K562 (cell line): ENCODE measurements at regions not wholly inside any gene's neighbourhood (a gene's known extent, or its start where the extent isn't known, plus 50 kb on each side); places are given as distances from the start of the nearest gene placed in this dataset.

ENCODE experiments used
- ATAC-seq: fragments of 200-7000 bp; cut with Tn5 transposase; 3 replicates; pipeline ENCODE4 v1.9.1; 2020; ENCODE audit warnings: moderate library complexity
- BruUV-seq: library from RNA; stranded (reverse); fragments of 400-500 nt; replicated peaks from 2 replicates; lab custom pipeline; 2021; lab: Mats Ljungman, UMichigan
- CTCF ChIA-PET: fragments of 300-600 bp; formaldehyde crosslinking; extraction: SDS; loops from one replicate; lab custom pipeline; 2021; ENCODE audit warnings: low intra/inter-chr PET ratio; lab: Yijun Ruan, JAX
- POLR2A ChIA-PET: fragments of 300-600, 350-650 bp; sonication (Branson Sonifier 250); formaldehyde crosslinking; extraction: SDS; loops from one replicate; lab custom pipeline; 2021; ENCODE audit warnings: antibody characterized with exemption, inconsistent platforms; lab: Yijun Ruan, JAX
- DNase-seq, 4 experiments: peaks; one replicate each; pipeline versions ENCODE4 v3.0.0 to v3.0.0-alpha.2; 2011 to 2018; ENCODE audit warnings: low spot score in 3 of 4, mixed read lengths in 3 of 4; ENCODE audit errors: extremely low read depth in 1 of 4
- FAIRE-seq: peaks from 2 replicates; lab custom pipeline; 2011; peaks lifted over from hg19 to GRCh38; lab: Jason Lieb, UNC
- H2AFZ ChIP-seq: 2 replicates; pipeline ENCODE4 v1.6.0; 2011; ENCODE audit warnings: low read depth, low read length, control low read depth, inconsistent platforms
- H3K27ac ChIP-seq: fragments of 200-600 bp; 3 replicates; pipeline ENCODE4 v1.8.0; 2011; ENCODE audit warnings: low read depth, mild to moderate bottlenecking, control low read depth, inconsistent platforms, low read length, moderate library complexity, mixed read lengths; ENCODE audit errors: extremely low read depth
- H3K27me3 ChIP-seq, 2 experiments: fragments of 300-600 bp in 1 of 2; 2 replicates in 1 of 2; 3 replicates in 1 of 2; pipeline versions ENCODE4 v1.6.0 to v1.8.0; 2011; ENCODE audit warnings: inconsistent platforms in 2 of 2, low read length in 2 of 2, mild to moderate bottlenecking in 1 of 2, mixed read lengths in 1 of 2, moderate library complexity in 1 of 2; ENCODE audit not compliant: control insufficient read depth in 2 of 2, insufficient read depth in 2 of 2
- H3K36me3 ChIP-seq: fragments of 300-600 bp; 3 replicates; pipeline ENCODE4 v1.8.0; 2011; ENCODE audit warnings: mild to moderate bottlenecking, low read length, inconsistent platforms; ENCODE audit not compliant: control insufficient read depth, insufficient read depth
- H3K4me1 ChIP-seq, 2 experiments: fragments of 200-600 bp in 1 of 2; replicated peaks in 1 of 2; 2 replicates in 1 of 2; 3 replicates in 1 of 2; pipeline versions ENCODE4 v1.5.1 to v1.8.0; 2011; ENCODE audit warnings: inconsistent platforms in 2 of 2, low read length in 2 of 2, mild to moderate bottlenecking in 1 of 2, mixed read lengths in 1 of 2, moderate library complexity in 1 of 2; ENCODE audit not compliant: control insufficient read depth in 2 of 2, insufficient read depth in 2 of 2
- H3K4me2 ChIP-seq: 2 replicates; pipeline ENCODE4 v1.6.1; 2011; ENCODE audit warnings: low read length, control low read depth, inconsistent platforms, mixed read lengths; ENCODE audit not compliant: insufficient read depth
- H3K4me3 ChIP-seq: fragments of 200-600 bp; sonication (generic), shearing (Covaris generic); 2 replicates; pipeline ENCODE4 v1.5.1; 2016; ENCODE audit warnings: control low read depth, inconsistent platforms
- H3K79me2 ChIP-seq: fragments of 200-600 bp; 3 replicates; pipeline ENCODE4 v1.8.0; 2011; ENCODE audit warnings: low read length, inconsistent platforms; ENCODE audit not compliant: control insufficient read depth, insufficient read depth
- H3K9ac ChIP-seq, 2 experiments: 2 replicates each; pipeline versions ENCODE4 v1.6.0 to v1.6.1; 2011; ENCODE audit warnings: low read depth in 2 of 2, low read length in 2 of 2, control low read depth in 1 of 2, inconsistent platforms in 1 of 2, mild to moderate bottlenecking in 1 of 2, mixed read lengths in 1 of 2; ENCODE audit not compliant: insufficient read depth in 1 of 2
- H3K9me1 ChIP-seq: one replicate; pipeline ENCODE4 v1.6.0; 2011; ENCODE audit warnings: inconsistent platforms, mild to moderate bottlenecking, low read length, moderate library complexity; ENCODE audit not compliant: control insufficient read depth, insufficient read depth
- H3K9me3 ChIP-seq: replicated peaks from 2 replicates; pipeline ENCODE4 v1.5.1; 2011; ENCODE audit warnings: low read depth, low read length, inconsistent platforms; ENCODE audit not compliant: control insufficient read depth, insufficient read depth
- H4K20me1 ChIP-seq: replicated peaks from 2 replicates; pipeline ENCODE4 v1.6.1; 2011; ENCODE audit warnings: low read length, inconsistent platforms, mixed read lengths; ENCODE audit not compliant: control insufficient read depth, insufficient read depth
- SLC30A9 ChIP-seq: fragments of 250-450 bp; sonication (Bioruptor Pico); IDR thresholded peaks from 2 replicates; pipeline ENCODE4 v1.8.0; 2022; ENCODE audit warnings: mild to moderate bottlenecking, moderate library complexity
- STAT5A ChIP-seq: IDR thresholded peaks from 2 replicates; pipeline ENCODE4 v1.6.1; 2012; ENCODE audit warnings: low read length, inconsistent platforms, borderline replicate concordance
- STAT5B ChIP-seq: fragments of 250-450 bp; sonication (Bioruptor Pico); IDR thresholded peaks from 2 replicates; pipeline ENCODE4 v1.8.0; 2021; ENCODE audit warnings: mild to moderate bottlenecking, inconsistent platforms
- ZNF146 ChIP-seq: IDR thresholded peaks from one replicate; pipeline ENCODE4 v1.6.1; 2018; ENCODE audit warnings: missing compliant biosample characterization; ENCODE audit not compliant: unreplicated experiment
- ZNF75A ChIP-seq: fragments of 450-650 bp; formaldehyde crosslinking; IDR thresholded peaks from 2 replicates; pipeline ENCODE4 v1.4.0; 2020; ENCODE audit warnings: mild to moderate bottlenecking
- WGBS: fragments of 100-300 bp; shearing (Covaris generic); methylation state at CpG from one replicate; pipeline ENCODE4 v1.1.6; 2016; ENCODE audit warnings: low coverage, mixed read lengths; ENCODE audit not compliant: insufficient coverage; ENCODE audit errors: missing lambda C conversion rate; 5-methylcytosine and 5-hydroxymethylcytosine counted together
- in situ Hi-C: fragments of 300-500 bp; cut with MboI; formaldehyde crosslinking; loops from 4 replicates; pipeline ENCODE4 v1.15.0; 2018; ENCODE audit warnings: inconsistent platforms, mixed read lengths
- intact Hi-C: fragments of 100-400 bp; cut with micrococcal nuclease; formaldehyde crosslinking; loops from 2 replicates; pipeline ENCODE4 v1.14.2; 2022
- TF ChIP-seq, protein P1 (sequence below), 2 experiments: IDR thresholded peaks; 2 replicates each; pipeline ENCODE4 v1.6.1; 2012; ENCODE audit warnings: improper control_type of control experiment in 2 of 2, low read depth in 2 of 2, low read length in 2 of 2, borderline replicate concordance in 1 of 2
- TF ChIP-seq, protein P2 (sequence below): IDR thresholded peaks from 2 replicates; pipeline ENCODE4 v1.6.1; 2012; ENCODE audit warnings: low read depth, low read length, improper control_type of control experiment, borderline replicate concordance

DNA sequence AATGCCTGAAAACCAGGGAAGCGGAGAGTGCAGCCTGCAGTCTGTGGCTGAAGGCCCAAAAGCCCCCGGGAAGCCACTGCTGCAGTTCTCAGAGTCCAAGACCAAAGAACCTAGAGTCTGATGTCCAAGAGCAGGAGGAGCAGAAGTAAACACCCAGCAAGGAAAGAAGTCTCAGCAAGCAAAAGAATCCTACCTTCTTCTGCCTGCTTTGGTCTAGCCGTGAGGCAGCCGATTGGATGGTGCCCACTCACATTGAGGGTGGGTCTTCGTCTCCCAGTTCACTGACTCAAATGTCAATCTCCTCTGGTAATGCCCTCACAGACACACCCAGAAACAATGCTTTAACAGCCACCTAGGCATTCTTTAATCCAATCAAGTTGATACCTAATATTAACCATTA, 217.5 kb downstream of the PLA2G4A start:
- no peak overlapping the region for H3K4me2 ChIP-seq
- no peaks in the 10 kb centered on the region for H3K27me3 ChIP-seq
- H3K4me3 ChIP-seq, result no peak overlapping the region
- in situ Hi-C loops, result no loop called here
- 18% methylated on average over 5 of the region's 5 CpGs for WGBS
- no peaks in the 10 kb centered on the region for H3K36me3 ChIP-seq
- intact Hi-C loops, result no loop called here
- ATAC-seq (no peak), FAIRE-seq (no peak), DNase-seq (no peak)
- H2AFZ ChIP-seq, result no peak overlapping the region
- no peaks in the 10 kb centered on the region for H4K20me1 ChIP-seq
- H3K9me3 ChIP-seq, result no peaks in the 10 kb centered on the region
- TF ChIP-seq STAT5B (no peak), ZNF75A (no peak), SLC30A9 (no peak), ZNF146 (no peak), STAT5A (no peak)
- TF ChIP-seq, protein P1, sequence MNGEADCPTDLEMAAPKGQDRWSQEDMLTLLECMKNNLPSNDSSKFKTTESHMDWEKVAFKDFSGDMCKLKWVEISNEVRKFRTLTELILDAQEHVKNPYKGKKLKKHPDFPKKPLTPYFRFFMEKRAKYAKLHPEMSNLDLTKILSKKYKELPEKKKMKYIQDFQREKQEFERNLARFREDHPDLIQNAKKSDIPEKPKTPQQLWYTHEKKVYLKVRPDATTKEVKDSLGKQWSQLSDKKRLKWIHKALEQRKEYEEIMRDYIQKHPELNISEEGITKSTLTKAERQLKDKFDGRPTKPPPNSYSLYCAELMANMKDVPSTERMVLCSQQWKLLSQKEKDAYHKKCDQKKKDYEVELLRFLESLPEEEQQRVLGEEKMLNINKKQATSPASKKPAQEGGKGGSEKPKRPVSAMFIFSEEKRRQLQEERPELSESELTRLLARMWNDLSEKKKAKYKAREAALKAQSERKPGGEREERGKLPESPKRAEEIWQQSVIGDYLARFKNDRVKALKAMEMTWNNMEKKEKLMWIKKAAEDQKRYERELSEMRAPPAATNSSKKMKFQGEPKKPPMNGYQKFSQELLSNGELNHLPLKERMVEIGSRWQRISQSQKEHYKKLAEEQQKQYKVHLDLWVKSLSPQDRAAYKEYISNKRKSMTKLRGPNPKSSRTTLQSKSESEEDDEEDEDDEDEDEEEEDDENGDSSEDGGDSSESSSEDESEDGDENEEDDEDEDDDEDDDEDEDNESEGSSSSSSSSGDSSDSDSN (IDR thresholded peaks at IDR 0.05; ENCODE audit: borderline replicate concordance in 1 of 2, low read depth in 2 of 2, low read length in 2 of 2), result no peak
- TF ChIP-seq, protein P2, sequence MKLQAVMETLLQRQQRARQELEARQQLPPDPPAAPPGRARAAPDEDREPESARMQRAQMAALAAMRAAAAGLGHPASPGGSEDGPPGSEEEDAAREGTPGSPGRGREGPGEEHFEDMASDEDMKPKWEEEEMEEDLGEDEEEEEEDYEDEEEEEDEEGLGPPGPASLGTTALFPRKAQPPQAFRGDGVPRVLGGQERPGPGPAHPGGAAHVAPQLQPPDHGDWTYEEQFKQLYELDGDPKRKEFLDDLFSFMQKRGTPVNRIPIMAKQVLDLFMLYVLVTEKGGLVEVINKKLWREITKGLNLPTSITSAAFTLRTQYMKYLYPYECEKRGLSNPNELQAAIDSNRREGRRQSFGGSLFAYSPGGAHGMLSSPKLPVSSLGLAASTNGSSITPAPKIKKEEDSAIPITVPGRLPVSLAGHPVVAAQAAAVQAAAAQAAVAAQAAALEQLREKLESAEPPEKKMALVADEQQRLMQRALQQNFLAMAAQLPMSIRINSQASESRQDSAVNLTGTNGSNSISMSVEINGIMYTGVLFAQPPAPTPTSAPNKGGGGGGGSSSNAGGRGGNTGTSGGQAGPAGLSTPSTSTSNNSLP, result no peak
- H3K4me1 ChIP-seq, result no peaks in the 10 kb centered on the region
- no peak overlapping the region for H3K9ac ChIP-seq
- ChIA-PET POLR2A (no interaction called here), CTCF (no interaction called here)
- BruUV-seq, result no TSS peak
- H3K79me2 ChIP-seq, result no peaks in the 10 kb centered on the region
- no peak overlapping the region for H3K27ac ChIP-seq
- no peaks in the 10 kb centered on the region for H3K9me1 ChIP-seq
